ENCODE measurements at regions not wholly inside any gene's neighbourhood (a gene's known extent, or its start where the extent isn't known, plus 50 kb on each side); places are given as distances from the start of the nearest gene placed in this dataset.

DNA sequence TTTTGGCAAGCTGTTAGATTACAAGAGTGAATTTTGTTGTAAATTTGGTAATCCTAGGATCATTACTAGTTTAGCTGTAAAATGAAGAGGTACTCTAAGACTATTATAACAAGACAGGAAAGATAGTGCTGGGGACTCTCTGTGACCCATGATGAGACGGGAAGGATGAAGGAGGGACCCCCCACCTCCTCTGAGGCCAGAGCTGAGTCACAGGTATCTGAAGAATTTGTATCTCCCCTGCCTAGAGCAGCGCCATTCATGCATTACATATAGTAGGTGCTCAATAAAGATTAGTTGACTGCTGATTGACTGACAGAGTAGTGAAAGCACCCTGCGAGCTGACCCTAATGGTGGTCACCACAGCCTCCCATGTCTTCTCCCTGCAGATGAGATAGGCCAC, 202.8 kb downstream of the SNX18 start (continued):
- TF ChIP-seq REST (IDR thresholded peaks at IDR 0.05; ENCODE audit: low read depth), result no peak
- no peak for TF ChIP-seq RAD21 (IDR thresholded peaks at IDR 0.05; ENCODE audit: low read depth)
- no peak for TF ChIP-seq FOSL1 (IDR thresholded peaks at IDR 0.05; ENCODE audit: low read depth)
- no peak for TF ChIP-seq EZH2phosphoT487 (IDR thresholded peaks at IDR 0.05; ENCODE audit: borderline replicate concordance)
- no peak for TF ChIP-seq ZFX (IDR thresholded peaks at IDR 0.05)

- Histone ChIP-seq H3K9ac (ENCODE audit: low read length) (no peak overlapping the region), H4K20me1 (ENCODE audit: insufficient read depth) (no peaks in the 10 kb centered on the region), H3K4me2 (ENCODE audit: low read length) (no peak overlapping the region; the same call in 1 of the 2 replicates), H3K9me2 (ENCODE audit: insufficient read depth) (no peaks in the 10 kb centered on the region), H3K36me3 (ENCODE audit: control insufficient read depth in 1 of 2, insufficient read depth in 2 of 2, low read length in 2 of 2) (no peaks in the 10 kb centered on the region), H3K27me3 (ENCODE audit: insufficient read depth, low read length) (0 out of 2 replicates have a peak, but pooled peaks cover under 1% of the 10 kb centered on the region), H3K4me3 (replicated peaks in 1 of 2; ENCODE audit: low read depth in 1 of 2, low read length in 2 of 2) (no peak overlapping the region), H2AFZ (ENCODE audit: low read depth, low read length, poor library complexity, severe bottlenecking) (no peak overlapping the region), H3K9me3 (ENCODE audit: control insufficient read depth in 1 of 2, insufficient read depth in 1 of 2, low read depth in 1 of 2, low read length in 2 of 2) (no peaks in the 10 kb centered on the region), H3K4me1 (ENCODE audit: control insufficient read depth in 1 of 2, insufficient read depth in 2 of 2, low read length in 2 of 2) (peaks cover 0 to 6% of the 10 kb centered on the region in 2 experiments; a peak in 2 of 4 replicates), H3K27ac (ENCODE audit: low read depth, low read length) (no peak overlapping the region), H3K79me2 (ENCODE audit: insufficient read depth, low read length) (no peaks in the 10 kb centered on the region)
- ATAC-seq, result peak; percentile 30; the same call in 1 of the 2 replicates
- no peak for DNase-seq (ENCODE audit: low read depth, low spot score)
- CTCF ChIA-PET, result no interaction called here
- POLR2A ChIA-PET, result no interaction called here
- RAD21 ChIA-PET (ENCODE audit: low non-redundant PET in 1 of 2, low total read pairs in 2 of 2, uncharacterized antibody in 2 of 2, unreplicated experiment in 2 of 2), result no interaction called here
- intact Hi-C loops (cut with micrococcal nuclease), result no loop called here
- no TSS peak for BruUV-seq (replicated peaks)
- no peak for TF ChIP-seq REST (IDR thresholded peaks at IDR 0.05; ENCODE audit: low read depth)
- no peak for TF ChIP-seq ATF3 (IDR thresholded peaks at IDR 0.05)
- TF ChIP-seq EZH2 (IDR thresholded peaks at IDR 0.05), result no peak
- TF ChIP-seq CEBPB (IDR thresholded peaks at IDR 0.05; ENCODE audit: low read depth), result no peak
- no peak for TF ChIP-seq POLR2A (IDR thresholded peaks at IDR 0.05; ENCODE audit: borderline replicate concordance, extremely low read depth, insufficient read depth, insufficient read length)
- TF ChIP-seq EZH2phosphoT487 (IDR thresholded peaks at IDR 0.05; ENCODE audit: borderline replicate concordance), result no peak
- TF ChIP-seq, protein P1, sequence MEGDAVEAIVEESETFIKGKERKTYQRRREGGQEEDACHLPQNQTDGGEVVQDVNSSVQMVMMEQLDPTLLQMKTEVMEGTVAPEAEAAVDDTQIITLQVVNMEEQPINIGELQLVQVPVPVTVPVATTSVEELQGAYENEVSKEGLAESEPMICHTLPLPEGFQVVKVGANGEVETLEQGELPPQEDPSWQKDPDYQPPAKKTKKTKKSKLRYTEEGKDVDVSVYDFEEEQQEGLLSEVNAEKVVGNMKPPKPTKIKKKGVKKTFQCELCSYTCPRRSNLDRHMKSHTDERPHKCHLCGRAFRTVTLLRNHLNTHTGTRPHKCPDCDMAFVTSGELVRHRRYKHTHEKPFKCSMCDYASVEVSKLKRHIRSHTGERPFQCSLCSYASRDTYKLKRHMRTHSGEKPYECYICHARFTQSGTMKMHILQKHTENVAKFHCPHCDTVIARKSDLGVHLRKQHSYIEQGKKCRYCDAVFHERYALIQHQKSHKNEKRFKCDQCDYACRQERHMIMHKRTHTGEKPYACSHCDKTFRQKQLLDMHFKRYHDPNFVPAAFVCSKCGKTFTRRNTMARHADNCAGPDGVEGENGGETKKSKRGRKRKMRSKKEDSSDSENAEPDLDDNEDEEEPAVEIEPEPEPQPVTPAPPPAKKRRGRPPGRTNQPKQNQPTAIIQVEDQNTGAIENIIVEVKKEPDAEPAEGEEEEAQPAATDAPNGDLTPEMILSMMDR (IDR thresholded peaks at IDR 0.05 in 2 of 3, conservative IDR thresholded peaks at IDR 0.05 in 1 of 3; ENCODE audit: borderline replicate concordance in 1 of 3, insufficient read depth in 1 of 3, low read depth in 2 of 3, low read length in 2 of 3), result no peak
Measured at GRCh38 chr5:54719384-54720283, 202.1 kb downstream of the SNX18 start.

Data from HCT116 (cell line).